ENCODE measurements at regions not wholly inside any gene's neighbourhood (a gene's known extent, or its start where the extent isn't known, plus 50 kb on each side); places are given as distances from the start of the nearest gene placed in this dataset.

DNA sequence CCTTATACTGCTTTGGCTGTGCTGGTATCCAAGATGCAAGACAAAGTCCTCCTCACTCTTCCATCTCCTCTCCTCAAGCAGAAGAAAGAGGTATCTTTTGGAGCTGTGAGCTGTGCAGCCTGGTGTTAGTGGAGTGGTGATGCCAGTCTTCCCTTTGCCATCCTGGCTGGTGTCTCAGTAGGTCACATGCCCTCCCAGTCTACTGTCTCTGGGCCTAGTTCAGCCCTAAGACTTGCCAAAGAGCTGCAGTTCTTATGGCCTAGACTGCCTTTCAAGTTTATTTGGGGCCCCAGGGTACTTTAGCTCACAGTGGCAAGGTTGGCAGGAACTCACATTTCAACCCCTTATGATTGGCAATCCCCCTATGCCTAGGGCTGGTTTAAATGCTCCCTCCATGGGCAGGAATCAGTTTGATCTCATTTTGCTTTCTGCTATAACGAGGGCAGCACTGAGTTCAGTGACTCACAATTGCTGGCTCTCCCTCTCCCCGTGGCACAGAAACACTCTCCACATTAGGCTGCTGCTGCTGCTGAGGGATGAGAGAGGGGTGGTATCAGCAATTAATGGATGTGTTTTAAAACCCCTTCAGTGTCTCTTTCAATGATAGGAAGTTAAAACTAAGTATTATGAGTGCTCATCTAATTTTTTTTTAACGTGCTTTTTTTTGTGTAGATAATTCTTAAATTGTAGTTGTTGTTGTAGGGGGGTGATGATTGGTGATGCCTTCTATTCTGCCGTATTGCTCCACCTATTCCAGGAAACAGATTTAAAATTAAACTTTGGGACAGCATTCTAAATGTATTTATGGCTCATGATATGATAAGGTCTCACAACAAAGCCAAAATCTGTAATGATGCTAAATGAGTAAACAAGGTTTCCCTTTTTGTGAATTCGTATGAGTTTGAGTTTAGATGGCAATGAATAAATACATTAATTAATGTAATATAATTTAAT lies 1295.0 kb downstream of the JRKL start (continued):
- TF ChIP-seq ATF6 (CRISPR knock-in tag; IDR thresholded peaks at IDR 0.05) (no peak), ZBTB17 (CRISPR knock-in tag; IDR thresholded peaks at IDR 0.05) (no peak), BRF1 (IDR thresholded peaks at IDR 0.05; ENCODE audit: borderline replicate concordance, extremely low read depth, insufficient read length) (no peak), ZNF121 (CRISPR knock-in tag; conservative IDR thresholded peaks at IDR 0.05) (no peak), CBX3 (IDR thresholded peaks at IDR 0.05; ENCODE audit: borderline replicate concordance in 1 of 2, low read length in 2 of 2) (no peak), HDAC8 (tag; IDR thresholded peaks at IDR 0.05) (no peak), ZNF668 (CRISPR knock-in tag; IDR thresholded peaks at IDR 0.05) (no peak), ZNF239 (CRISPR knock-in tag; IDR thresholded peaks at IDR 0.05) (no peak)
- TF ChIP-seq, protein P1, sequence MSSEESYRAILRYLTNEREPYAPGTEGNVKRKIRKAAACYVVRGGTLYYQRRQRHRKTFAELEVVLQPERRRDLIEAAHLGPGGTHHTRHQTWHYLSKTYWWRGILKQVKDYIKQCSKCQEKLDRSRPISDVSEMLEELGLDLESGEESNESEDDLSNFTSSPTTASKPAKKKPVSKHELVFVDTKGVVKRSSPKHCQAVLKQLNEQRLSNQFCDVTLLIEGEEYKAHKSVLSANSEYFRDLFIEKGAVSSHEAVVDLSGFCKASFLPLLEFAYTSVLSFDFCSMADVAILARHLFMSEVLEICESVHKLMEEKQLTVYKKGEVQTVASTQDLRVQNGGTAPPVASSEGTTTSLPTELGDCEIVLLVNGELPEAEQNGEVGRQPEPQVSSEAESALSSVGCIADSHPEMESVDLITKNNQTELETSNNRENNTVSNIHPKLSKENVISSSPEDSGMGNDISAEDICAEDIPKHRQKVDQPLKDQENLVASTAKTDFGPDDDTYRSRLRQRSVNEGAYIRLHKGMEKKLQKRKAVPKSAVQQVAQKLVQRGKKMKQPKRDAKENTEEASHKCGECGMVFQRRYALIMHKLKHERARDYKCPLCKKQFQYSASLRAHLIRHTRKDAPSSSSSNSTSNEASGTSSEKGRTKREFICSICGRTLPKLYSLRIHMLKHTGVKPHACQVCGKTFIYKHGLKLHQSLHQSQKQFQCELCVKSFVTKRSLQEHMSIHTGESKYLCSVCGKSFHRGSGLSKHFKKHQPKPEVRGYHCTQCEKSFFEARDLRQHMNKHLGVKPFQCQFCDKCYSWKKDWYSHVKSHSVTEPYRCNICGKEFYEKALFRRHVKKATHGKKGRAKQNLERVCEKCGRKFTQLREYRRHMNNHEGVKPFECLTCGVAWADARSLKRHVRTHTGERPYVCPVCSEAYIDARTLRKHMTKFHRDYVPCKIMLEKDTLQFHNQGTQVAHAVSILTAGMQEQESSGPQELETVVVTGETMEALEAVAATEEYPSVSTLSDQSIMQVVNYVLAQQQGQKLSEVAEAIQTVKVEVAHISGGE (CRISPR knock-in tag; IDR thresholded peaks at IDR 0.05): no peak

All from K562 (cell line).